ENCODE measurements at regions not wholly inside any gene's neighbourhood (a gene's known extent, or its start where the extent isn't known, plus 50 kb on each side); places are given as distances from the start of the nearest gene placed in this dataset.
A peak's percentile ranks its signal among the peaks of the same experiment; 100 is the strongest.
"Not testable (repeated sequence)": the region's sequence is repeated elsewhere in the genome, so short reads cannot be mapped to it uniquely, and the experiment has no call there.

DNA sequence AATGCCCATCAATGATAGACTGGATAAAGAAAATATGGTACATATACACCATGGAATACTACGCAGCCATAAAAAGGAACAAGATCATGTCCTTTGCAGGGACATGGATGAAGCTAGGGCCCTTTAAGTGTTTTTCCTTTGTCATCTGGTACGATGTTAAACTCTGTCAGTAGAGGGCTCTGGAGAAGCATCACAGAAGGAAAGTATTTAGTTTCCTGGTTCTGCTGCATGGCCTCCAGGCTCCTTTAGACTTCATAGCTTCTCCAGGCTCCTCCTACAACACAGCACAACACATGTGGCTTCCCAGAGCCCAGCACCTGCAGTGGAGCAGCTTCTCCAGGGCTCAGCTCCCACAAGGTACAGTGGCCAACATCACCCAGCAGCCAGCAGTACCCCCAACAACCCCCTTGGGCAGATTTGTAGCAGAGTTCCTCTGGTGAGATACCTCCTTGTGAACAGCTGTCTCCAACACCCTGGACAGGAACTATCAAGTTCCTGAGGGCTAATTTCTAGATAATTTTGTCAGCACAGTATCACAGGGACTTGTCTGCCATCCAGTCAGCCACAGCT, 63.4 kb downstream of the KCTD12 start:
- intact Hi-C loops (cut with DNase I; ENCODE audit: low total_unique reads) = no loop called here
- Histone ChIP-seq H3K36me3 (no peaks in the 10 kb centered on the region), H3K9me3 (no peaks in the 10 kb centered on the region), H3K4me3 (no peak overlapping the region), H3K27ac (no peak overlapping the region), H3K27me3 (no peaks in the 10 kb centered on the region), H3K4me1 (no peaks in the 10 kb centered on the region)
- no peak for TF ChIP-seq POLR2A (IDR thresholded peaks at IDR 0.05)
- TF ChIP-seq, protein P1, sequence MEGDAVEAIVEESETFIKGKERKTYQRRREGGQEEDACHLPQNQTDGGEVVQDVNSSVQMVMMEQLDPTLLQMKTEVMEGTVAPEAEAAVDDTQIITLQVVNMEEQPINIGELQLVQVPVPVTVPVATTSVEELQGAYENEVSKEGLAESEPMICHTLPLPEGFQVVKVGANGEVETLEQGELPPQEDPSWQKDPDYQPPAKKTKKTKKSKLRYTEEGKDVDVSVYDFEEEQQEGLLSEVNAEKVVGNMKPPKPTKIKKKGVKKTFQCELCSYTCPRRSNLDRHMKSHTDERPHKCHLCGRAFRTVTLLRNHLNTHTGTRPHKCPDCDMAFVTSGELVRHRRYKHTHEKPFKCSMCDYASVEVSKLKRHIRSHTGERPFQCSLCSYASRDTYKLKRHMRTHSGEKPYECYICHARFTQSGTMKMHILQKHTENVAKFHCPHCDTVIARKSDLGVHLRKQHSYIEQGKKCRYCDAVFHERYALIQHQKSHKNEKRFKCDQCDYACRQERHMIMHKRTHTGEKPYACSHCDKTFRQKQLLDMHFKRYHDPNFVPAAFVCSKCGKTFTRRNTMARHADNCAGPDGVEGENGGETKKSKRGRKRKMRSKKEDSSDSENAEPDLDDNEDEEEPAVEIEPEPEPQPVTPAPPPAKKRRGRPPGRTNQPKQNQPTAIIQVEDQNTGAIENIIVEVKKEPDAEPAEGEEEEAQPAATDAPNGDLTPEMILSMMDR (IDR thresholded peaks at IDR 0.05) = peak in 1 of 4 experiments; percentile 34
- no peak for DNase-seq

DNA sequence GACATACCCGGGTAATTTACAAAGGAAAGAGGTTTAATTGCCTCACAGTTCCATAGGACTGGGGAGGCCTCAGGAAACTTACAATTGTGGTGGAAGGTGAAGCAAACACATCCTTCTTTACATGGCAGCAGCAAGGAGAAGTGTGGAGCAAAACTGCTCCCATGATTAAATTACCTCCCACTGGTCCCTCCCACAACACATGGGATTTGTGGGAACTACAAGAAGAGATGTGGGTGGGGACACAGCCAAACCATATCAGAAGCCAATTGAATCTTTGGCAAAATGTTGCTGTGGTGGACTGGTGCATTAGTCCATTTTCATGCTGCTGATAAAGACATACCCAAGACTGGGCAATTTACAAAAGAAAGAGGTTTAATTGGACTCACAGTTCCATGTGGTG, 65.0 kb downstream of the KCTD12 start:
- H3K4me1 ChIP-seq; H3K4me3 ChIP-seq; H3K9me3 ChIP-seq; H3K36me3 ChIP-seq; H3K27me3 ChIP-seq; DNase-seq; intact Hi-C loops (cut with DNase I; ENCODE audit: low total_unique reads): not testable (repeated sequence)
- H3K27ac ChIP-seq = peak overlapping the region in 1 of 2 donors; percentile 18

DNA sequence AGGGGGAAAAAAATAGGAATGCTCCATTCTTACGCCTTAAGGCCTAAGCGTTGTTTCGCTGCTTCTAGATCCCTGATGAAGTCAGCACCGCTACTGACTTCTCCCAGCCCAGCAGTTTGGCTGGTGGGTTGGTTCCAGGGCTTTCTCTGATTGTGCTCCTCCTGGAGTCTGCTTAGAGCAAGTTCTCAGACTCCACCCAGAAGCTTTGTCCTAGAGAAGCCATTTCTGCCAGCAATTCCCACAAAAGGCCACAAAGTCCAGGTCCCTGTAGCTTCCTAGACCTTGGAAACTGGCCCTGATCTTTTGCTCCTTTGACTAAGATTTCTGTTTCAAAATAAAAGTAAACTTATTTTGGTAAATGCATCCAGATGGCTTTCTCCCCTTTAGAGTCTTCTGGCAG, 65.4 kb downstream of the KCTD12 start:
- Histone ChIP-seq H3K4me1 (no peaks in the 10 kb centered on the region), H3K27me3 (no peaks in the 10 kb centered on the region), H3K9me3 (no peaks in the 10 kb centered on the region), H3K27ac (peak overlapping the region; percentile 18 to 26), H3K4me3 (no peak overlapping the region), H3K36me3 (no peaks in the 10 kb centered on the region)
- peak; percentile 61 to 69 for DNase-seq
- TF ChIP-seq POLR2A (IDR thresholded peaks at IDR 0.05) = no peak
- TF ChIP-seq, protein P1 (IDR thresholded peaks at IDR 0.05) = no peak
- intact Hi-C loops (cut with DNase I; ENCODE audit: low total_unique reads) = no loop called here

DNA sequence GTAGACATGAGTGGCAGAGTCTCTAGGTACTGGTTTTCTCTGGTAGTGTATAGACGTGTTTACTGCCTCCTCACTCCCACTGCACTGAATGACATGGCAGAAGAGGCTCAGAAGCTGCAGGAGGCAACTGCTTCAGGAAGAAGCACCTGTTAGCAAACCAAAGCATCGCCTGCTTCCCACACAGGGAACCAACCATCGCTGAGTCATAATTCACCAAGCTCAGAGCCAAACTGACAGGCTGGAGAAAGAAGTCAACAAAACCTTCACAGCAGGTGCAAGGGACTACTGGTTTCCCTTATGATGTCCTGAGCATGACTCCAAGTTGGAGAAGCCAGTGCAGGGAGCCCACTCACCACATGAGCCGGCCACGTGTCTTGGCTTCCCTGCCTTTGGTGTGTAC, 69.8 kb downstream of the KCTD12 start:
- intact Hi-C loops (cut with DNase I; ENCODE audit: low total_unique reads) = no loop called here
- TF ChIP-seq, protein P1 (IDR thresholded peaks at IDR 0.05) = no peak
- no peak for TF ChIP-seq POLR2A (IDR thresholded peaks at IDR 0.05)
- DNase-seq = no peak

DNA sequence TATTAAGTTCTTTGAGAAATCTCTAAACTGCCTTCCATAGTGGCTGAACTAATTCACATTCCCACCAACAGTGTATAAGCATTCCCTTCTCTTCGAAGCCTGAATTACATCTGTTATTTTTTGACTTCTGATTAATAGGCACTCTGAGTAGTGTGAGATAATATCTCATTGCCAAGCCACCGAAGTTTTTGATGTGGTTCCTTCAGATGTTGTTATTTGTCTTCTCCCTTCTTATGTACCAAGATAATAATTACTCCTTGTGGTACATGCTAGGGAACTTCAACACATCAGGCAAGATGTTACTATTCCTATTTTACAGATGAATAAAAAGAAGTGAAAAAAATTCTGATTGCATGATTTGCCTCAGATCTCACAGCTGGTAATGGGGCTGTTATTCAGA, 70.9 kb downstream of the KCTD12 start:
- H3K36me3 ChIP-seq = no peaks in the 10 kb centered on the region
- no peak overlapping the region for H3K4me3 ChIP-seq
- intact Hi-C loops (cut with DNase I; ENCODE audit: low total_unique reads) = no loop called here

More for the DNA sequence above, 69.8 kb downstream of the KCTD12 start:
- Histone ChIP-seq H3K36me3 (no peaks in the 10 kb centered on the region), H3K4me3 (no peak overlapping the region), H3K9me3 (no peaks in the 10 kb centered on the region), H3K4me1 (no peaks in the 10 kb centered on the region), H3K27me3 (no peaks in the 10 kb centered on the region), H3K27ac (no peak overlapping the region)

More for the DNA sequence above, 70.9 kb downstream of the KCTD12 start:
- Histone ChIP-seq H3K27me3 (no peaks in the 10 kb centered on the region), H3K9me3 (no peaks in the 10 kb centered on the region), H3K27ac (no peak overlapping the region), H3K4me1 (no peaks in the 10 kb centered on the region)
- TF ChIP-seq, protein P1 (IDR thresholded peaks at IDR 0.05) = no peak
- TF ChIP-seq POLR2A (IDR thresholded peaks at IDR 0.05) = no peak
- DNase-seq = no peak
